ENCODE measurements at regions not wholly inside any gene's neighbourhood (a gene's known extent, or its start where the extent isn't known, plus 50 kb on each side); places are given as distances from the start of the nearest gene placed in this dataset.

GRCh38 chr2:56739413-56739812 is 555.6 kb downstream of the CCDC85A start:
- ATAC-seq = no peak
- no peak for TF ChIP-seq CTCF (IDR thresholded peaks at IDR 0.05)
- Histone ChIP-seq H3K27ac (no peak overlapping the region), H3K36me3 (no peaks in the 10 kb centered on the region), H3K4me3 (no peak overlapping the region), H3K27me3 (no peaks in the 10 kb centered on the region), H3K9me3 (no peaks in the 10 kb centered on the region), H3K4me1 (no peaks in the 10 kb centered on the region)
- no peak for DNase-seq
- intact Hi-C loops (cut with DNase I) = no loop called here

GRCh38 chr2:56741601-56742102 is 557.9 kb downstream of the CCDC85A start:
- ATAC-seq = peak; percentile 93

GRCh38 chr2:56743807-56744206 is 560.0 kb downstream of the CCDC85A start:
- Histone ChIP-seq H3K27ac (no peak overlapping the region), H3K9me3 (no peaks in the 10 kb centered on the region), H3K4me3 (no peak overlapping the region), H3K4me1 (no peaks in the 10 kb centered on the region), H3K36me3 (no peaks in the 10 kb centered on the region), H3K27me3 (no peaks in the 10 kb centered on the region)
- no peak for TF ChIP-seq CTCF (IDR thresholded peaks at IDR 0.05)
- DNase-seq = no peak
- no peak for ATAC-seq
- intact Hi-C loops (cut with DNase I) = no loop called here

More at GRCh38 chr2:56741601-56742102, 557.9 kb downstream of the CCDC85A start:
- DNase-seq = peak; percentile 63
- no peak for TF ChIP-seq CTCF (IDR thresholded peaks at IDR 0.05)
- intact Hi-C loops (cut with DNase I) = no loop called here
- H3K27me3 ChIP-seq = no peaks in the 10 kb centered on the region
- no peak overlapping the region for H3K27ac ChIP-seq
- H3K36me3 ChIP-seq = no peaks in the 10 kb centered on the region
- no peak overlapping the region for H3K4me3 ChIP-seq
- no peaks in the 10 kb centered on the region for H3K9me3 ChIP-seq
- no peaks in the 10 kb centered on the region for H3K4me1 ChIP-seq

GRCh38 chr2:56749152-56749752 is 565.5 kb downstream of the CCDC85A start:
- H3K4me3 ChIP-seq = no peak overlapping the region
- H3K27ac ChIP-seq = no peak overlapping the region
- no peaks in the 10 kb centered on the region for H3K4me1 ChIP-seq
- no peaks in the 10 kb centered on the region for H3K27me3 ChIP-seq
- DNase-seq (no peak), ATAC-seq (peak; percentile 68)
- H3K36me3 ChIP-seq = no peaks in the 10 kb centered on the region
- intact Hi-C loops (cut with DNase I) = loop anchor here (5.0 kb wide), 1 partner anchor 72 kb away; no protein-coding TSS in a partner anchor
- TF ChIP-seq CTCF (IDR thresholded peaks at IDR 0.05) = peak; percentile 52
- H3K9me3 ChIP-seq = no peaks in the 10 kb centered on the region

GRCh38 chr2:56753182-56753581 is 569.4 kb downstream of the CCDC85A start:
- TF ChIP-seq CTCF (IDR thresholded peaks at IDR 0.05) = no peak
- Histone ChIP-seq H3K9me3 (no peaks in the 10 kb centered on the region), H3K36me3 (no peaks in the 10 kb centered on the region), H3K27ac (no peak overlapping the region), H3K4me1 (no peaks in the 10 kb centered on the region), H3K27me3 (peaks cover 3% of the 10 kb centered on the region), H3K4me3 (no peak overlapping the region)
- intact Hi-C loops (cut with DNase I) = no loop called here
- no peak for ATAC-seq
- DNase-seq = no peak
